22Rv1 (cell line): ENCODE measurements at regions not wholly inside any gene's neighbourhood (a gene's known extent, or its start where the extent isn't known, plus 50 kb on each side); places are given as distances from the start of the nearest gene placed in this dataset.

Source experiments
- CTCF ChIP-seq: fragments of 450-650 bp; IDR thresholded peaks from 2 replicates; pipeline ENCODE4 v1.5.1; 2017; ENCODE audit warnings: mild to moderate bottlenecking
- ZFX ChIP-seq: fragments of 450-650 bp; IDR thresholded peaks from 2 replicates; pipeline ENCODE4 v1.6.1; 2017; ENCODE audit warnings: antibody characterized with exemption, borderline replicate concordance

GRCh38 chr7:83290211-83290610 lies 127.5 kb upstream of the PCLO start:
- TF ChIP-seq CTCF (no peak), ZFX (no peak)
